ENCODE measurements at regions not wholly inside any gene's neighbourhood (a gene's known extent, or its start where the extent isn't known, plus 50 kb on each side); places are given as distances from the start of the nearest gene placed in this dataset.

DNA sequence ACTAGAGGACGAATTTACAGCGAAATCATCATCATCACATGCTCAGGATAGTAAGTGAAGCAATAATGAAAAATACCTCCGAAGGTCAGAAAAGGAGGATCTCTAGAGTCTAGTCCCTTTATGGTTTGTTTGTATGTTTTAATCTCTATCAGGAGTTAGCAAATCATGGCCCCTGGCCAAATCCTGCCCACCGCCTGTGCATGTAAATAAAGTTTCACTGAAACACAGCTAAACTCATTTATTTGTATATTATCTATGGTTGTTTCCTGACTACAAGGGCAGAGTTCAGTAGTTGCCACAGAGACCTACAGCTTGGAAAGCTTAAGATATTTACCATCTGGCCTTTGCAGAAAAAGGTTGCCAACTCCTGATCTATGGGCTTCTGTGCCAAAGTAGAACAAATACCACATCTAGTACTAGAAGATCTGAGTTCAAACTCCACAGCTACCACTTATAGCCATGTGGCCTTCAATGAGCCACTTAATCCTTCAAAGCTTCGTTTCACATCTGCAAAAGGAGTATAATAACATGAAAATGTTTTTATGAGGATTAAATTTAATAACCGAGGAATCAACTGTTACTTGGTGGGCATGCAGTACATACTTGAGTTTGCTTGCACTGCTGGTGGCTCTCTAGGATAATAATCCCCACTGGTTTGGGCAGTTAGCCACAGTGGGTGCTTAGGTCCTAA is 94.0 kb upstream of the KIF26B start:
- no TSS peak for BruUV-seq (replicated peaks)
- intact Hi-C loops (cut with micrococcal nuclease) = no loop called here
- Mint-ChIP-seq H3K27me3 (ENCODE audit: insufficient read depth, unreplicated experiment) (no peaks in the 10 kb centered on the region), H3K9me3 (ENCODE audit: unreplicated experiment) (no peaks in the 10 kb centered on the region), H3K36me3 (ENCODE audit: insufficient read depth, unreplicated experiment) (no peaks in the 10 kb centered on the region), H3K4me3 (ENCODE audit: unreplicated experiment) (no peak overlapping the region), H3K27ac (ENCODE audit: low read depth, unreplicated experiment) (no peak overlapping the region), H3K4me1 (ENCODE audit: insufficient read depth, unreplicated experiment) (no peaks in the 10 kb centered on the region)
- DNase-seq (ENCODE audit: unreplicated experiment) = no peak
- TF ChIP-seq, protein P1, sequence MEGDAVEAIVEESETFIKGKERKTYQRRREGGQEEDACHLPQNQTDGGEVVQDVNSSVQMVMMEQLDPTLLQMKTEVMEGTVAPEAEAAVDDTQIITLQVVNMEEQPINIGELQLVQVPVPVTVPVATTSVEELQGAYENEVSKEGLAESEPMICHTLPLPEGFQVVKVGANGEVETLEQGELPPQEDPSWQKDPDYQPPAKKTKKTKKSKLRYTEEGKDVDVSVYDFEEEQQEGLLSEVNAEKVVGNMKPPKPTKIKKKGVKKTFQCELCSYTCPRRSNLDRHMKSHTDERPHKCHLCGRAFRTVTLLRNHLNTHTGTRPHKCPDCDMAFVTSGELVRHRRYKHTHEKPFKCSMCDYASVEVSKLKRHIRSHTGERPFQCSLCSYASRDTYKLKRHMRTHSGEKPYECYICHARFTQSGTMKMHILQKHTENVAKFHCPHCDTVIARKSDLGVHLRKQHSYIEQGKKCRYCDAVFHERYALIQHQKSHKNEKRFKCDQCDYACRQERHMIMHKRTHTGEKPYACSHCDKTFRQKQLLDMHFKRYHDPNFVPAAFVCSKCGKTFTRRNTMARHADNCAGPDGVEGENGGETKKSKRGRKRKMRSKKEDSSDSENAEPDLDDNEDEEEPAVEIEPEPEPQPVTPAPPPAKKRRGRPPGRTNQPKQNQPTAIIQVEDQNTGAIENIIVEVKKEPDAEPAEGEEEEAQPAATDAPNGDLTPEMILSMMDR (IDR thresholded peaks at IDR 0.05; ENCODE audit: unreplicated experiment) = no peak
- ChIA-PET CTCF (interaction anchor here (0.6 to 3.0 kb wide), 9 partner anchors 10 to 1390 kb away, joined by 3 to 21 read pairs (median 3); no protein-coding TSS in a partner anchor), POLR2A (interaction anchor here (0.7 to 1.7 kb wide), 6 partner anchors 9 to 174 kb away, joined by 3 to 4 read pairs (median 3); no protein-coding TSS in a partner anchor)

DNA sequence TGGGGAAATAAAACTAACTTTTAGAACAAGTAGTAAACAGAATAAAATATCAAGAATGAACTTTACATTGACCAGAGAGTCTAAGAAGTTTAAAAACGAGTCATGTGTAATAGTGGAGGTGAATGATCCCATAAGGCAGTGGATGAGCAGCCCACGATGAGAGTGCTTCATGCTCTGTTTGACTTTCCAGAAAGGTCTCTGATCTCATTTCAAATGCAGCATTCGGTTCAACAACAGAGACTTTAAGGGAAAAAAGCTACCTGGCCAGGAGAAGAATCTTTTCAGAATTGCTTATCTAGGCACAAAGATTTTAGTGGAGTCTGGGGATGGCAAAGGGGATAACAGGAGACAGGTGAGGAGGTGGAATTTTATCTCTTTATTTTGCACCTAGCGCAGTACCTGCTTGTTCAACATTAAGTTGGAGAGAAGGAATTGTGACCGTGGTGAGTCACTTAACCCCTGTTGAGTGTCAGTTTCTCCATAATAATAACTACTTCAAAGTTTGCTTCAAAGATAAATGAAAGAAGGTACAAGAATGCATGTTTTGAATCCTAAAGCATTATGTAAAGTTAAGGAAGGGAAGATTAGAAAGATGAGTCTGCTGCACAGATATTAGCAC is 94.9 kb upstream of the KIF26B start:
- DNase-seq (ENCODE audit: unreplicated experiment) = no peak
- ChIA-PET POLR2A (interaction anchor here (0.9 to 1.7 kb wide), 4 partner anchors 10 to 32 kb away, joined by 3 to 4 read pairs (median 3); no protein-coding TSS in a partner anchor), CTCF (interaction anchor here (0.5 to 1.2 kb wide), 4 partner anchors 14 to 1391 kb away, joined by 3 to 5 read pairs (median 3); no protein-coding TSS in a partner anchor)
- Mint-ChIP-seq H3K4me3 (ENCODE audit: unreplicated experiment) (no peak overlapping the region), H3K27me3 (ENCODE audit: insufficient read depth, unreplicated experiment) (no peaks in the 10 kb centered on the region), H3K4me1 (ENCODE audit: insufficient read depth, unreplicated experiment) (no peaks in the 10 kb centered on the region), H3K27ac (ENCODE audit: low read depth, unreplicated experiment) (no peak overlapping the region), H3K9me3 (ENCODE audit: unreplicated experiment) (no peaks in the 10 kb centered on the region), H3K36me3 (ENCODE audit: insufficient read depth, unreplicated experiment) (no peaks in the 10 kb centered on the region)
- BruUV-seq (replicated peaks) = no TSS peak
- intact Hi-C loops (cut with micrococcal nuclease) = no loop called here
- TF ChIP-seq, protein P1 (IDR thresholded peaks at IDR 0.05; ENCODE audit: unreplicated experiment) = no peak

DNA sequence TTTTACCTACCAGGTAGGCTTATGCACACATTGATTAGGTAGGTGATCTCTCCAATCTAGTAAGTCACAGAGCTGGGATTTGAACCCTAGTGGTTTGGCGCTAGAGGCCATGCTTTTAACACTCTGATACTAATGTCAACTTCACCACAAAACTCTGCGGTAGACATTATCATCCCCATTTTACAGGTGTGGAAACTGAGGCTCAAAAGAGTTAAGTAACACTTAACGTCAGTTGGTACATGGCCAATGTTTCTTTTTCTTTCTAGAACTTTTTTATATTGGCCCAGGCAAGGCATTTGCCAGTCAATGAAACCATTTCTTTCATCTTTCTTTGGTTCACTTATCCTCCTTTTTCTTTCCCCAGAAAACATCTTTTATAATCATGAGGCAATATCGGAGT is 95.9 kb upstream of the KIF26B start:
- H3K9me3 Mint-ChIP-seq (ENCODE audit: unreplicated experiment) = no peaks in the 10 kb centered on the region
- intact Hi-C loops (cut with micrococcal nuclease) = no loop called here
- H3K27ac Mint-ChIP-seq (ENCODE audit: low read depth, unreplicated experiment) = no peak overlapping the region
- no peak for DNase-seq (ENCODE audit: unreplicated experiment)
- POLR2A ChIA-PET = interaction anchor here (0.5 to 1.7 kb wide), 2 partner anchors 9 to 133 kb away, joined by 3 to 5 read pairs; no protein-coding TSS in a partner anchor
- peaks cover 4% of the 10 kb centered on the region for H3K36me3 Mint-ChIP-seq (ENCODE audit: insufficient read depth, unreplicated experiment)
- TF ChIP-seq, protein P1 (IDR thresholded peaks at IDR 0.05; ENCODE audit: unreplicated experiment) = no peak
- CTCF ChIA-PET = interaction anchor here (0.8 to 5.5 kb wide), 3 partner anchors 9 to 16 kb away, joined by 3 to 49 read pairs (median 5); no protein-coding TSS in a partner anchor
- no TSS peak for BruUV-seq (replicated peaks)
- H3K4me3 Mint-ChIP-seq (ENCODE audit: unreplicated experiment) = no peak overlapping the region
- no peaks in the 10 kb centered on the region for H3K27me3 Mint-ChIP-seq (ENCODE audit: insufficient read depth, unreplicated experiment)
- no peaks in the 10 kb centered on the region for H3K4me1 Mint-ChIP-seq (ENCODE audit: insufficient read depth, unreplicated experiment)

DNA sequence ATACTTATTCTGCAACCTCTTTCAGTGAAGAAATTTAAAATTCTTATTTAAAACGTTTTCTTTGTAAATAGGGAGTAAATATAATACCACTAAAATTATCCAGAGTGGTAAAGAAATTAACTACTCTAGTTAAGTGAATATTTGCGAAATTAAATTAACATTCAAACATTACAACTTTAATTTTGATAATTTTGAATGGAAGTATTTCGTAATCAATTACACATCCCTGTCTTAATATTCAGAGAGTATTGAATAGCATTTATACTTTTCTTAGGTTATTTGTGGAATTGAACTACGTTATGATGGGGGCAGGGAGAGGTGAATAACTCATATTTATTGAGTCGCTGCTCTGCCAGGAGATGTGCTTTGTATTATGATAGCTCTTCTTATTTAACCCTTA is 96.3 kb upstream of the KIF26B start:
- no peak overlapping the region for H3K4me3 Mint-ChIP-seq (ENCODE audit: unreplicated experiment)
- no peaks in the 10 kb centered on the region for H3K4me1 Mint-ChIP-seq (ENCODE audit: insufficient read depth, unreplicated experiment)
- H3K36me3 Mint-ChIP-seq (ENCODE audit: insufficient read depth, unreplicated experiment) = peaks cover 4% of the 10 kb centered on the region
- no TSS peak for BruUV-seq (replicated peaks)
- H3K9me3 Mint-ChIP-seq (ENCODE audit: unreplicated experiment) = no peaks in the 10 kb centered on the region
- H3K27ac Mint-ChIP-seq (ENCODE audit: low read depth, unreplicated experiment) = no peak overlapping the region
- no peak for DNase-seq (ENCODE audit: unreplicated experiment)
- TF ChIP-seq, protein P1 (IDR thresholded peaks at IDR 0.05; ENCODE audit: unreplicated experiment) = no peak
- CTCF ChIA-PET = interaction anchor here (0.6 to 5.5 kb wide), 6 partner anchors 8 to 805 kb away, joined by 3 to 49 read pairs (median 3); no protein-coding TSS in a partner anchor
- POLR2A ChIA-PET = interaction anchor here (0.5 to 0.7 kb wide), 3 partner anchors 64 to 1387 kb away, joined by 3 to 5 read pairs (median 3); no protein-coding TSS in a partner anchor
- intact Hi-C loops (cut with micrococcal nuclease) = no loop called here
- H3K27me3 Mint-ChIP-seq (ENCODE audit: insufficient read depth, unreplicated experiment) = no peaks in the 10 kb centered on the region

All from MCF 10A (cell line).